BE2C (cell line): ENCODE measurements at regions not wholly inside any gene's neighbourhood (a gene's known extent, or its start where the extent isn't known, plus 50 kb on each side); places are given as distances from the start of the nearest gene placed in this dataset.

Source experiments
- DNase-seq: peaks from one replicate; pipeline ENCODE4 v3.0.0-alpha.2; 2020
- H3K27me3 ChIP-seq: fragments of 250-450 bp; sonication (Bioruptor Pico); 2 replicates; pipeline ENCODE4 v1.5.1; 2020; ENCODE audit warnings: mild to moderate bottlenecking
- H3K36me3 ChIP-seq: fragments of 250-450 bp; sonication (Bioruptor Pico); 2 replicates; pipeline ENCODE4 v1.5.1; 2020; ENCODE audit warnings: mild to moderate bottlenecking
- H3K4me1 ChIP-seq: fragments of 250-450 bp; sonication (Bioruptor Pico); 2 replicates; pipeline ENCODE4 v1.5.1; 2020
- H3K4me3 ChIP-seq: 2 replicates; pipeline ENCODE4 v1.5.1; 2011; ENCODE audit warnings: low read depth, low read length
- H3K9me3 ChIP-seq: fragments of 250-450 bp; sonication (Bioruptor Pico); 2 replicates; pipeline ENCODE4 v1.5.1; 2020
- CTCF ChIP-seq: IDR thresholded peaks from 2 replicates; pipeline ENCODE4 v1.5.1; 2012; ENCODE audit warnings: mild to moderate bottlenecking, low read depth, low read length

- H3K36me3 ChIP-seq: no peaks in the 10 kb centered on the region
Measured at GRCh38 chr13:73662833-73663232, 471.4 kb downstream of the KLF12 start.

GRCh38 chr13:73661687-73662425 is 472.3 kb downstream of the KLF12 start:
- H3K4me3 ChIP-seq: no peak overlapping the region
- H3K27me3 ChIP-seq: peaks cover 22% of the 10 kb centered on the region
- H3K4me1 ChIP-seq: no peaks in the 10 kb centered on the region
- no peak for TF ChIP-seq CTCF
- no peaks in the 10 kb centered on the region for H3K9me3 ChIP-seq
- no peak for DNase-seq
- H3K36me3 ChIP-seq: no peaks in the 10 kb centered on the region

More at GRCh38 chr13:73662833-73663232, 471.4 kb downstream of the KLF12 start:
- Histone ChIP-seq H3K4me1 (no peaks in the 10 kb centered on the region), H3K4me3 (no peak overlapping the region), H3K27me3 (peaks cover 22% of the 10 kb centered on the region), H3K9me3 (no peaks in the 10 kb centered on the region)
- no peak for TF ChIP-seq CTCF
- no peak for DNase-seq

- no peaks in the 10 kb centered on the region for H3K9me3 ChIP-seq
- no peak for DNase-seq
- no peak for TF ChIP-seq CTCF
- no peak overlapping the region for H3K4me3 ChIP-seq
- no peaks in the 10 kb centered on the region for H3K4me1 ChIP-seq
- H3K36me3 ChIP-seq: no peaks in the 10 kb centered on the region
- H3K27me3 ChIP-seq: peaks cover 18% of the 10 kb centered on the region
Measured at GRCh38 chr13:73661066-73661465, 473.1 kb downstream of the KLF12 start.

GRCh38 chr13:73658639-73659038 is 475.6 kb downstream of the KLF12 start:
- TF ChIP-seq CTCF: no peak
- H3K27me3 ChIP-seq: peaks cover 6% of the 10 kb centered on the region

GRCh38 chr13:73657821-73658540 is 476.2 kb downstream of the KLF12 start:
- no peak overlapping the region for H3K4me3 ChIP-seq
- no peak for TF ChIP-seq CTCF
- H3K4me1 ChIP-seq: no peaks in the 10 kb centered on the region
- no peaks in the 10 kb centered on the region for H3K36me3 ChIP-seq
- no peaks in the 10 kb centered on the region for H3K9me3 ChIP-seq
- H3K27me3 ChIP-seq: no peaks in the 10 kb centered on the region
- no peak for DNase-seq

More at GRCh38 chr13:73658639-73659038, 475.6 kb downstream of the KLF12 start:
- H3K4me1 ChIP-seq: no peaks in the 10 kb centered on the region
- H3K36me3 ChIP-seq: no peaks in the 10 kb centered on the region
- H3K9me3 ChIP-seq: no peaks in the 10 kb centered on the region
- no peak for DNase-seq
- H3K4me3 ChIP-seq: no peak overlapping the region

- no peak for TF ChIP-seq CTCF
- H3K36me3 ChIP-seq: no peaks in the 10 kb centered on the region
- no peak overlapping the region for H3K4me3 ChIP-seq
- no peaks in the 10 kb centered on the region for H3K4me1 ChIP-seq
- H3K27me3 ChIP-seq: no peaks in the 10 kb centered on the region
- H3K9me3 ChIP-seq: no peaks in the 10 kb centered on the region
- DNase-seq: no peak
Measured at GRCh38 chr13:73656863-73657262, 477.3 kb downstream of the KLF12 start.
